GM23338 (cell line): ENCODE measurements at regions not wholly inside any gene's neighbourhood (a gene's known extent, or its start where the extent isn't known, plus 50 kb on each side); places are given as distances from the start of the nearest gene placed in this dataset.

Experiments
- ATAC-seq: fragments of 200-7000 bp; cut with Tn5 transposase; 3 replicates; pipeline ENCODE4 v1.9.1; 2020
- DNase-seq: peaks from one replicate; pipeline ENCODE4 v3.0.0-alpha.2; 2015; ENCODE audit warnings: low spot score
- H2AFZ ChIP-seq: fragments of 200-600 bp; sonication (generic); 2 replicates; pipeline ENCODE4 v1.8.0; 2016; ENCODE audit warnings: antibody characterized with exemption, mild to moderate bottlenecking, moderate library complexity
- H3F3A ChIP-seq: fragments of 200-600 bp; sonication (generic); replicated peaks from 2 replicates; pipeline ENCODE4 v1.8.0; 2017; ENCODE audit warnings: antibody characterized with exemption, mixed run types, low read depth
- H3K27ac ChIP-seq: fragments of 200-600 bp; sonication (generic); 2 replicates; pipeline ENCODE4 v1.6.1; 2016; ENCODE audit warnings: low read depth
- H3K27me3 ChIP-seq: fragments of 200-600 bp; sonication (generic); 2 replicates; pipeline ENCODE4 v1.8.0; 2016; ENCODE audit warnings: mild to moderate bottlenecking, mixed run types, moderate library complexity; ENCODE audit not compliant: insufficient read depth
- H3K36me3 ChIP-seq: fragments of 200-600 bp; sonication (generic); 2 replicates; pipeline ENCODE4 v1.8.0; 2016; ENCODE audit warnings: mild to moderate bottlenecking; ENCODE audit not compliant: insufficient read depth
- H3K4me1 ChIP-seq: fragments of 200-600 bp; sonication (generic); 2 replicates; pipeline ENCODE4 v1.8.0; 2016; ENCODE audit warnings: mild to moderate bottlenecking, moderate library complexity; ENCODE audit not compliant: insufficient read depth
- H3K4me2 ChIP-seq: fragments of 200-600 bp; sonication (generic); 2 replicates; pipeline ENCODE4 v1.7.1; 2017; ENCODE audit warnings: mixed run types
- H3K4me3 ChIP-seq: fragments of 200-600 bp; sonication (generic); 2 replicates; pipeline ENCODE4 v1.6.1; 2016; ENCODE audit warnings: mixed run types
- H3K79me2 ChIP-seq: fragments of 200-600 bp; sonication (generic); replicated peaks from 2 replicates; pipeline ENCODE4 v1.8.0; 2017; ENCODE audit warnings: mild to moderate bottlenecking; ENCODE audit not compliant: insufficient read depth
- H3K9me2 ChIP-seq: fragments of 200-600 bp; sonication (generic); 2 replicates; pipeline ENCODE4 v1.8.0; 2017; ENCODE audit not compliant: insufficient read depth
- H4K20me1 ChIP-seq: fragments of 200-600 bp; sonication (generic); replicated peaks from 2 replicates; pipeline ENCODE4 v1.8.0; 2017; ENCODE audit warnings: mild to moderate bottlenecking; ENCODE audit not compliant: insufficient read depth
- H3K27ac Mint-ChIP-seq: 2 replicates; pipeline ENCODE4 v1.8.0; 2020; ENCODE audit warnings: inconsistent platforms, mild to moderate bottlenecking, moderate library complexity, mixed read lengths
- H3K27me3 Mint-ChIP-seq: 3 replicates; pipeline ENCODE4 v1.8.0; 2022; ENCODE audit warnings: low read depth, mild to moderate bottlenecking, moderate library complexity, mixed read lengths, inconsistent platforms; ENCODE audit not compliant: insufficient read depth, poor library complexity
- H3K36me3 Mint-ChIP-seq: 3 replicates; pipeline ENCODE4 v1.8.0; 2021; ENCODE audit warnings: low read depth, mild to moderate bottlenecking, inconsistent platforms, moderate library complexity, mixed read lengths
- H3K4me1 Mint-ChIP-seq: 3 replicates; pipeline ENCODE4 v1.8.0; 2020; ENCODE audit warnings: mild to moderate bottlenecking, inconsistent platforms, mixed read lengths
- H3K4me3 Mint-ChIP-seq: 3 replicates; pipeline ENCODE4 v1.8.0; 2021; ENCODE audit warnings: moderate library complexity, mild to moderate bottlenecking, inconsistent platforms, mixed read lengths
- H3K9me3 Mint-ChIP-seq: 3 replicates; pipeline ENCODE4 v1.8.0; 2020; ENCODE audit warnings: moderate library complexity, mild to moderate bottlenecking, inconsistent platforms, mixed read lengths
- CTCF ChIP-seq, 2 experiments: fragments of 200-600 bp in 1 of 2; sonication (generic) in 1 of 2; conservative IDR thresholded peaks; 2 replicates each; pipeline versions ENCODE4 v1.5.1 to v1.6.1; 2016 to 2017; ENCODE audit warnings: antibody characterized with exemption in 2 of 2, low read depth in 2 of 2, mild to moderate bottlenecking in 2 of 2, moderate library complexity in 1 of 2
- ETS1 ChIP-seq: IDR thresholded peaks from 2 replicates; pipeline ENCODE4 v1.6.1; 2016; ENCODE audit warnings: antibody characterized with exemption
- EZH2 ChIP-seq: fragments of 200-600 bp; sonication (generic); IDR thresholded peaks from one replicate; pipeline ENCODE4 v1.8.0; 2017; ENCODE audit warnings: antibody characterized with exemption, mild to moderate bottlenecking, low read depth; ENCODE audit not compliant: unreplicated experiment
- EZH2phosphoT487 ChIP-seq: fragments of 200-600 bp; sonication (generic); IDR thresholded peaks from one replicate; pipeline ENCODE4 v1.8.1; 2018; ENCODE audit warnings: antibody characterized with exemption; ENCODE audit not compliant: unreplicated experiment
- JUNB ChIP-seq: IDR thresholded peaks from one replicate; pipeline ENCODE4 v1.6.1; 2016; ENCODE audit warnings: antibody characterized with exemption; ENCODE audit not compliant: unreplicated experiment
- NANOG ChIP-seq: IDR thresholded peaks from 2 replicates; pipeline ENCODE4 v1.6.1; 2016; ENCODE audit warnings: antibody characterized with exemption, borderline replicate concordance
- POLR2AphosphoS5 ChIP-seq: IDR thresholded peaks from 2 replicates; pipeline ENCODE4 v1.6.1; 2016; ENCODE audit warnings: antibody characterized with exemption, low read depth
- STAT1 ChIP-seq: IDR thresholded peaks from one replicate; pipeline ENCODE4 v1.6.1; 2016; ENCODE audit warnings: antibody characterized with exemption; ENCODE audit not compliant: unreplicated experiment
- ZNF114 ChIP-seq: fragments of 250-450 bp; sonication (Bioruptor Pico); IDR thresholded peaks from 2 replicates; pipeline ENCODE4 v1.5.0; 2020; ENCODE audit warnings: mild to moderate bottlenecking, moderate library complexity
- ZNF331 ChIP-seq: fragments of 250-450 bp; sonication (Bioruptor Pico); IDR thresholded peaks from 2 replicates; pipeline ENCODE4 v1.5.0; 2020; ENCODE audit warnings: low read depth, mild to moderate bottlenecking, moderate library complexity

GRCh38 chr13:107493266-107493665, 722.1 kb downstream of the LIG4 start (continued):
- TF ChIP-seq CTCF (conservative IDR thresholded peaks at IDR 0.05; ENCODE audit: low read depth in 2 of 2) = no peak
- TF ChIP-seq EZH2 = no peak
- no peak for TF ChIP-seq EZH2phosphoT487
- TF ChIP-seq ZNF114 (CRISPR knock-in tag) = no peak
- TF ChIP-seq POLR2AphosphoS5 = no peak
- TF ChIP-seq JUNB = no peak
- TF ChIP-seq ETS1 = no peak

- Histone ChIP-seq H3F3A (no peaks in the 10 kb centered on the region), H3K4me2 (no peak overlapping the region), H3K36me3 (no peaks in the 10 kb centered on the region), H3K27me3 (no peaks in the 10 kb centered on the region), H3K4me3 (no peak overlapping the region), H3K27ac (no peak overlapping the region), H4K20me1 (no peaks in the 10 kb centered on the region), H3K9me2 (no peaks in the 10 kb centered on the region), H3K79me2 (no peaks in the 10 kb centered on the region), H3K4me1 (0 out of 2 replicates have a peak, but pooled peaks cover 5% of the 10 kb centered on the region), H2AFZ (no peak overlapping the region)
- Mint-ChIP-seq H3K36me3 (no peaks in the 10 kb centered on the region), H3K27ac (no peak overlapping the region), H3K9me3 (no peaks in the 10 kb centered on the region), H3K27me3 (no peaks in the 10 kb centered on the region), H3K4me3 (no peak overlapping the region), H3K4me1 (peaks cover 10% of the 10 kb centered on the region; the same call in 2 of the 3 replicates)
- ATAC-seq (no peak), DNase-seq (no peak)
- TF ChIP-seq NANOG = no peak
- no peak for TF ChIP-seq ZNF331 (CRISPR knock-in tag)
- no peak for TF ChIP-seq EZH2phosphoT487
- no peak for TF ChIP-seq EZH2
- TF ChIP-seq JUNB = no peak
- TF ChIP-seq ETS1 = no peak
- no peak for TF ChIP-seq CTCF (conservative IDR thresholded peaks at IDR 0.05; ENCODE audit: low read depth in 2 of 2)
- TF ChIP-seq STAT1 = no peak
These were observed 732.6 kb downstream of the LIG4 start for GRCh38 chr13:107482688-107483087.
